IPS-15b (cell line): ENCODE measurements at regions not wholly inside any gene's neighbourhood (a gene's known extent, or its start where the extent isn't known, plus 50 kb on each side); places are given as distances from the start of the nearest gene placed in this dataset.

Source experiments
- H3K27me3 ChIP-seq: one replicate; pipeline ENCODE4 v1.6.1; 2013; ENCODE audit warnings: low read length; ENCODE audit not compliant: control insufficient read depth, insufficient read depth
- H3K36me3 ChIP-seq: one replicate; pipeline ENCODE4 v1.6.1; 2013; ENCODE audit warnings: low read length; ENCODE audit not compliant: control insufficient read depth, insufficient read depth
- H3K4me1 ChIP-seq: one replicate; pipeline ENCODE4 v1.6.1; 2013; ENCODE audit warnings: mild to moderate bottlenecking, low read length; ENCODE audit not compliant: control insufficient read depth, insufficient read depth
- H3K4me3 ChIP-seq: one replicate; pipeline ENCODE4 v1.5.1; 2013; ENCODE audit warnings: low read depth, low read length
- H3K9ac ChIP-seq: one replicate; pipeline ENCODE4 v1.6.1; 2013; ENCODE audit warnings: low read depth, mild to moderate bottlenecking, low read length
- H3K9me3 ChIP-seq: one replicate; pipeline ENCODE4 v1.6.1; 2013; ENCODE audit warnings: mild to moderate bottlenecking, low read length; ENCODE audit not compliant: control insufficient read depth, insufficient read depth

GRCh38 chr11:111135778-111136570, 109.6 kb upstream of the POU2AF2 start:
- H3K9ac ChIP-seq: no peak overlapping the region
- H3K36me3 ChIP-seq: no peaks in the 10 kb centered on the region
- H3K27me3 ChIP-seq: no peaks in the 10 kb centered on the region
- H3K4me3 ChIP-seq: no peak overlapping the region
- no peaks in the 10 kb centered on the region for H3K4me1 ChIP-seq
- no peaks in the 10 kb centered on the region for H3K9me3 ChIP-seq

GRCh38 chr11:111135101-111135500, 110.4 kb upstream of the POU2AF2 start:
- Histone ChIP-seq H3K27me3 (no peaks in the 10 kb centered on the region), H3K4me3 (no peak overlapping the region), H3K36me3 (no peaks in the 10 kb centered on the region), H3K9me3 (no peaks in the 10 kb centered on the region), H3K4me1 (no peaks in the 10 kb centered on the region), H3K9ac (no peak overlapping the region)

- no peak overlapping the region for H3K9ac ChIP-seq
Observed at GRCh38 chr11:111128076-111128870, 117.3 kb upstream of the POU2AF2 start.

GRCh38 chr11:111124724-111125123, 120.8 kb upstream of the POU2AF2 start:
- H3K4me3 ChIP-seq: no peak overlapping the region
- no peak overlapping the region for H3K9ac ChIP-seq
- H3K27me3 ChIP-seq: no peaks in the 10 kb centered on the region
- H3K9me3 ChIP-seq: no peaks in the 10 kb centered on the region
- H3K4me1 ChIP-seq: no peaks in the 10 kb centered on the region
- H3K36me3 ChIP-seq: no peaks in the 10 kb centered on the region

More at GRCh38 chr11:111128076-111128870, 117.3 kb upstream of the POU2AF2 start:
- H3K27me3 ChIP-seq: no peaks in the 10 kb centered on the region
- no peaks in the 10 kb centered on the region for H3K9me3 ChIP-seq
- no peaks in the 10 kb centered on the region for H3K4me1 ChIP-seq
- H3K36me3 ChIP-seq: no peaks in the 10 kb centered on the region
- H3K4me3 ChIP-seq: no peak overlapping the region

GRCh38 chr11:111123463-111124398, 121.8 kb upstream of the POU2AF2 start:
- Histone ChIP-seq H3K9ac (no peak overlapping the region), H3K4me1 (no peaks in the 10 kb centered on the region), H3K4me3 (no peak overlapping the region), H3K27me3 (no peaks in the 10 kb centered on the region), H3K9me3 (no peaks in the 10 kb centered on the region), H3K36me3 (no peaks in the 10 kb centered on the region)

- no peak overlapping the region for H3K4me3 ChIP-seq
- H3K4me1 ChIP-seq: no peaks in the 10 kb centered on the region
- no peak overlapping the region for H3K9ac ChIP-seq
- H3K27me3 ChIP-seq: no peaks in the 10 kb centered on the region
- no peaks in the 10 kb centered on the region for H3K9me3 ChIP-seq
- no peaks in the 10 kb centered on the region for H3K36me3 ChIP-seq
Observed at GRCh38 chr11:111120696-111121302, 124.7 kb upstream of the POU2AF2 start.

GRCh38 chr11:111120161-111120560, 125.4 kb upstream of the POU2AF2 start:
- H3K9ac ChIP-seq: no peak overlapping the region
- no peaks in the 10 kb centered on the region for H3K36me3 ChIP-seq
- H3K4me1 ChIP-seq: no peaks in the 10 kb centered on the region
- H3K4me3 ChIP-seq: no peak overlapping the region
- H3K27me3 ChIP-seq: no peaks in the 10 kb centered on the region
- no peaks in the 10 kb centered on the region for H3K9me3 ChIP-seq

GRCh38 chr11:111119751-111120150, 125.8 kb upstream of the POU2AF2 start:
- Histone ChIP-seq H3K4me1 (no peaks in the 10 kb centered on the region), H3K9ac (no peak overlapping the region), H3K27me3 (no peaks in the 10 kb centered on the region), H3K36me3 (no peaks in the 10 kb centered on the region), H3K9me3 (no peaks in the 10 kb centered on the region), H3K4me3 (no peak overlapping the region)

- H3K9me3 ChIP-seq: no peaks in the 10 kb centered on the region
- H3K9ac ChIP-seq: no peak overlapping the region
- H3K36me3 ChIP-seq: no peaks in the 10 kb centered on the region
- H3K4me3 ChIP-seq: no peak overlapping the region
- H3K4me1 ChIP-seq: no peaks in the 10 kb centered on the region
- H3K27me3 ChIP-seq: no peaks in the 10 kb centered on the region
Observed at GRCh38 chr11:111115890-111116289, 129.6 kb upstream of the POU2AF2 start.

- Histone ChIP-seq H3K4me3 (no peak overlapping the region), H3K36me3 (no peaks in the 10 kb centered on the region), H3K9me3 (no peaks in the 10 kb centered on the region), H3K4me1 (no peaks in the 10 kb centered on the region), H3K9ac (no peak overlapping the region), H3K27me3 (no peaks in the 10 kb centered on the region)
Observed at GRCh38 chr11:111114091-111114490, 131.4 kb upstream of the POU2AF2 start.

GRCh38 chr11:111112614-111113013, 132.9 kb upstream of the POU2AF2 start:
- Histone ChIP-seq H3K9me3 (no peaks in the 10 kb centered on the region), H3K36me3 (no peaks in the 10 kb centered on the region), H3K27me3 (no peaks in the 10 kb centered on the region), H3K9ac (no peak overlapping the region), H3K4me3 (no peak overlapping the region), H3K4me1 (no peaks in the 10 kb centered on the region)
